ENCODE measurements at regions not wholly inside any gene's neighbourhood (a gene's known extent, or its start where the extent isn't known, plus 50 kb on each side); places are given as distances from the start of the nearest gene placed in this dataset.

DNA sequence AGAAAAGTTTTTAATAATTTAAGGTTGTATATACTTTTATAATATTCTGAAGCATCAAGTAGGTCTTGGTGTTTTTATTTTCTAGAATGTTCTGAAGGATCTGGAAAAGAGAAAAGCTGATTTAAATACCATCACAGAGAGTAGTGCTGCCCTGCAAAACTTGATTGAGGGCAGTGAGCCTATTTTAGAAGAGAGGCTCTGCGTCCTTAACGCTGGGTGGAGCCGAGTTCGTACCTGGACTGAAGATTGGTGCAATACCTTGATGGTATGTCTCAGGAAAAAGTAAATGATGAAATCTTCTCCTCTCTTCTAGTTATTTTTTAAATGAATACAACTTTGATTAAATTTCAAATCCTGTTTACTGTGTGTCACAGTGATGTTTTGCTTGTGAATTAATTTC, 225.7 kb downstream of the UTRN start:
- H3K36me3 Mint-ChIP-seq, result peaks cover 49% of the 10 kb centered on the region
- no peak for ATAC-seq
- no peak overlapping the region for H3K4me3 Mint-ChIP-seq
- no peaks in the 10 kb centered on the region for H3K4me1 Mint-ChIP-seq
- TF ChIP-seq, protein P1, sequence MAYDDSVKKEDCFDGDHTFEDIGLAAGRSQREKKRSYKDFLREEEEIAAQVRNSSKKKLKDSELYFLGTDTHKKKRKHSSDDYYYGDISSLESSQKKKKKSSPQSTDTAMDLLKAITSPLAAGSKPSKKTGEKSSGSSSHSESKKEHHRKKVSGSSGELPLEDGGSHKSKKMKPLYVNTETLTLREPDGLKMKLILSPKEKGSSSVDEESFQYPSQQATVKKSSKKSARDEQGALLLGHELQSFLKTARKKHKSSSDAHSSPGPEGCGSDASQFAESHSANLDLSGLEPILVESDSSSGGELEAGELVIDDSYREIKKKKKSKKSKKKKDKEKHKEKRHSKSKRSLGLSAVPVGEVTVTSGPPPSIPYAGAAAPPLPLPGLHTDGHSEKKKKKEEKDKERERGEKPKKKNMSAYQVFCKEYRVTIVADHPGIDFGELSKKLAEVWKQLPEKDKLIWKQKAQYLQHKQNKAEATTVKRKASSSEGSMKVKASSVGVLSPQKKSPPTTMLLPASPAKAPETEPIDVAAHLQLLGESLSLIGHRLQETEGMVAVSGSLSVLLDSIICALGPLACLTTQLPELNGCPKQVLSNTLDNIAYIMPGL (CRISPR knock-in tag; IDR thresholded peaks at IDR 0.05), result no peak
- no peak for TF ChIP-seq CREB1 (CRISPR knock-in tag; IDR thresholded peaks at IDR 0.05)
- TF ChIP-seq GTF2I (CRISPR knock-in tag; conservative IDR thresholded peaks at IDR 0.05), result no peak
- TF ChIP-seq, protein P2, sequence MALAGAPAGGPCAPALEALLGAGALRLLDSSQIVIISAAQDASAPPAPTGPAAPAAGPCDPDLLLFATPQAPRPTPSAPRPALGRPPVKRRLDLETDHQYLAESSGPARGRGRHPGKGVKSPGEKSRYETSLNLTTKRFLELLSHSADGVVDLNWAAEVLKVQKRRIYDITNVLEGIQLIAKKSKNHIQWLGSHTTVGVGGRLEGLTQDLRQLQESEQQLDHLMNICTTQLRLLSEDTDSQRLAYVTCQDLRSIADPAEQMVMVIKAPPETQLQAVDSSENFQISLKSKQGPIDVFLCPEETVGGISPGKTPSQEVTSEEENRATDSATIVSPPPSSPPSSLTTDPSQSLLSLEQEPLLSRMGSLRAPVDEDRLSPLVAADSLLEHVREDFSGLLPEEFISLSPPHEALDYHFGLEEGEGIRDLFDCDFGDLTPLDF (CRISPR knock-in tag; IDR thresholded peaks at IDR 0.05), result no peak
- no peak for TF ChIP-seq JUN (CRISPR knock-in tag; IDR thresholded peaks at IDR 0.05)
- TF ChIP-seq, protein P3, sequence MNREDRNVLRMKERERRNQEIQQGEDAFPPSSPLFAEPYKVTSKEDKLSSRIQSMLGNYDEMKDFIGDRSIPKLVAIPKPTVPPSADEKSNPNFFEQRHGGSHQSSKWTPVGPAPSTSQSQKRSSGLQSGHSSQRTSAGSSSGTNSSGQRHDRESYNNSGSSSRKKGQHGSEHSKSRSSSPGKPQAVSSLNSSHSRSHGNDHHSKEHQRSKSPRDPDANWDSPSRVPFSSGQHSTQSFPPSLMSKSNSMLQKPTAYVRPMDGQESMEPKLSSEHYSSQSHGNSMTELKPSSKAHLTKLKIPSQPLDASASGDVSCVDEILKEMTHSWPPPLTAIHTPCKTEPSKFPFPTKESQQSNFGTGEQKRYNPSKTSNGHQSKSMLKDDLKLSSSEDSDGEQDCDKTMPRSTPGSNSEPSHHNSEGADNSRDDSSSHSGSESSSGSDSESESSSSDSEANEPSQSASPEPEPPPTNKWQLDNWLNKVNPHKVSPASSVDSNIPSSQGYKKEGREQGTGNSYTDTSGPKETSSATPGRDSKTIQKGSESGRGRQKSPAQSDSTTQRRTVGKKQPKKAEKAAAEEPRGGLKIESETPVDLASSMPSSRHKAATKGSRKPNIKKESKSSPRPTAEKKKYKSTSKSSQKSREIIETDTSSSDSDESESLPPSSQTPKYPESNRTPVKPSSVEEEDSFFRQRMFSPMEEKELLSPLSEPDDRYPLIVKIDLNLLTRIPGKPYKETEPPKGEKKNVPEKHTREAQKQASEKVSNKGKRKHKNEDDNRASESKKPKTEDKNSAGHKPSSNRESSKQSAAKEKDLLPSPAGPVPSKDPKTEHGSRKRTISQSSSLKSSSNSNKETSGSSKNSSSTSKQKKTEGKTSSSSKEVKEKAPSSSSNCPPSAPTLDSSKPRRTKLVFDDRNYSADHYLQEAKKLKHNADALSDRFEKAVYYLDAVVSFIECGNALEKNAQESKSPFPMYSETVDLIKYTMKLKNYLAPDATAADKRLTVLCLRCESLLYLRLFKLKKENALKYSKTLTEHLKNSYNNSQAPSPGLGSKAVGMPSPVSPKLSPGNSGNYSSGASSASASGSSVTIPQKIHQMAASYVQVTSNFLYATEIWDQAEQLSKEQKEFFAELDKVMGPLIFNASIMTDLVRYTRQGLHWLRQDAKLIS (CRISPR knock-in tag; IDR thresholded peaks at IDR 0.05; ENCODE audit: borderline replicate concordance), result no peak
- TF ChIP-seq, protein P4, sequence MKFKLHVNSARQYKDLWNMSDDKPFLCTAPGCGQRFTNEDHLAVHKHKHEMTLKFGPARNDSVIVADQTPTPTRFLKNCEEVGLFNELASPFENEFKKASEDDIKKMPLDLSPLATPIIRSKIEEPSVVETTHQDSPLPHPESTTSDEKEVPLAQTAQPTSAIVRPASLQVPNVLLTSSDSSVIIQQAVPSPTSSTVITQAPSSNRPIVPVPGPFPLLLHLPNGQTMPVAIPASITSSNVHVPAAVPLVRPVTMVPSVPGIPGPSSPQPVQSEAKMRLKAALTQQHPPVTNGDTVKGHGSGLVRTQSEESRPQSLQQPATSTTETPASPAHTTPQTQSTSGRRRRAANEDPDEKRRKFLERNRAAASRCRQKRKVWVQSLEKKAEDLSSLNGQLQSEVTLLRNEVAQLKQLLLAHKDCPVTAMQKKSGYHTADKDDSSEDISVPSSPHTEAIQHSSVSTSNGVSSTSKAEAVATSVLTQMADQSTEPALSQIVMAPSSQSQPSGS (CRISPR knock-in tag; IDR thresholded peaks at IDR 0.05; ENCODE audit: borderline replicate concordance, low read depth), result no peak
- TF ChIP-seq, protein P5, sequence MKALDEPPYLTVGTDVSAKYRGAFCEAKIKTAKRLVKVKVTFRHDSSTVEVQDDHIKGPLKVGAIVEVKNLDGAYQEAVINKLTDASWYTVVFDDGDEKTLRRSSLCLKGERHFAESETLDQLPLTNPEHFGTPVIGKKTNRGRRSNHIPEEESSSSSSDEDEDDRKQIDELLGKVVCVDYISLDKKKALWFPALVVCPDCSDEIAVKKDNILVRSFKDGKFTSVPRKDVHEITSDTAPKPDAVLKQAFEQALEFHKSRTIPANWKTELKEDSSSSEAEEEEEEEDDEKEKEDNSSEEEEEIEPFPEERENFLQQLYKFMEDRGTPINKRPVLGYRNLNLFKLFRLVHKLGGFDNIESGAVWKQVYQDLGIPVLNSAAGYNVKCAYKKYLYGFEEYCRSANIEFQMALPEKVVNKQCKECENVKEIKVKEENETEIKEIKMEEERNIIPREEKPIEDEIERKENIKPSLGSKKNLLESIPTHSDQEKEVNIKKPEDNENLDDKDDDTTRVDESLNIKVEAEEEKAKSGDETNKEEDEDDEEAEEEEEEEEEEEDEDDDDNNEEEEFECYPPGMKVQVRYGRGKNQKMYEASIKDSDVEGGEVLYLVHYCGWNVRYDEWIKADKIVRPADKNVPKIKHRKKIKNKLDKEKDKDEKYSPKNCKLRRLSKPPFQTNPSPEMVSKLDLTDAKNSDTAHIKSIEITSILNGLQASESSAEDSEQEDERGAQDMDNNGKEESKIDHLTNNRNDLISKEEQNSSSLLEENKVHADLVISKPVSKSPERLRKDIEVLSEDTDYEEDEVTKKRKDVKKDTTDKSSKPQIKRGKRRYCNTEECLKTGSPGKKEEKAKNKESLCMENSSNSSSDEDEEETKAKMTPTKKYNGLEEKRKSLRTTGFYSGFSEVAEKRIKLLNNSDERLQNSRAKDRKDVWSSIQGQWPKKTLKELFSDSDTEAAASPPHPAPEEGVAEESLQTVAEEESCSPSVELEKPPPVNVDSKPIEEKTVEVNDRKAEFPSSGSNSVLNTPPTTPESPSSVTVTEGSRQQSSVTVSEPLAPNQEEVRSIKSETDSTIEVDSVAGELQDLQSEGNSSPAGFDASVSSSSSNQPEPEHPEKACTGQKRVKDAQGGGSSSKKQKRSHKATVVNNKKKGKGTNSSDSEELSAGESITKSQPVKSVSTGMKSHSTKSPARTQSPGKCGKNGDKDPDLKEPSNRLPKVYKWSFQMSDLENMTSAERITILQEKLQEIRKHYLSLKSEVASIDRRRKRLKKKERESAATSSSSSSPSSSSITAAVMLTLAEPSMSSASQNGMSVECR (CRISPR knock-in tag; IDR thresholded peaks at IDR 0.05; ENCODE audit: borderline replicate concordance), result no peak
- TF ChIP-seq JAZF1 (CRISPR knock-in tag; IDR thresholded peaks at IDR 0.05), result no peak
- no peak for TF ChIP-seq IRF2 (CRISPR knock-in tag; IDR thresholded peaks at IDR 0.05; ENCODE audit: borderline replicate concordance, low read depth)
- no peak for DNase-seq (ENCODE audit: low spot score)
- peaks cover 16% of the 10 kb centered on the region for H3K9me3 Mint-ChIP-seq
- CTCF ChIA-PET, result interaction anchor here (0.5 kb wide), 1 partner anchor 355 kb away, joined by 5 read pairs; no protein-coding TSS in a partner anchor
- H3K27me3 Mint-ChIP-seq (ENCODE audit: low read depth), result no peaks in the 10 kb centered on the region
- no peak overlapping the region for H3K27ac Mint-ChIP-seq
- POLR2A ChIA-PET, result no interaction called here

DNA sequence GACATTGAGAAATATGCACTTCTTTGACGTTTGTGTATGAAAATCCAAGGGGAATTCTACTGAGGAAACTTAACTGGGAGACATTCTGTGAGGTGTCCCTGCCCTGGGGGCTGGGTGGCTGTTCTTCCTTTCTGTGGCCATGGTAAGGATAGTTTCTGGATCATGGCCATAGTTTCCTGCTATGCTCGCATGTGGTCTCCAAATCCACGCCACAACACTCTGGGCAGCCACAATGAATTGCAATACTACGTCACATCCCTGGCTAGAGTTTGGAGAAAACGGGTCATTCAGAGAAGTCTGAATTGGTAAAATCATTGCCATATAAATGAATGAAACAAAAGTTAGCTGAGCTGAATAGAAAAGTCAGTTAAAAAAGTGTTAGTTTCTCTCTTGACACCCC, 230.6 kb downstream of the UTRN start:
- H3K4me1 Mint-ChIP-seq, result no peaks in the 10 kb centered on the region
- DNase-seq (ENCODE audit: low spot score) (no peak), ATAC-seq (no peak)
- H3K27me3 Mint-ChIP-seq (ENCODE audit: low read depth), result no peaks in the 10 kb centered on the region
- H3K4me3 Mint-ChIP-seq, result no peak overlapping the region
- CTCF ChIA-PET, result no interaction called here
- POLR2A ChIA-PET, result no interaction called here
- peaks cover 27% of the 10 kb centered on the region for H3K36me3 Mint-ChIP-seq
- H3K27ac Mint-ChIP-seq, result no peak overlapping the region
- H3K9me3 Mint-ChIP-seq, result 0 out of 2 replicates have a peak, but pooled peaks cover 3% of the 10 kb centered on the region
- no peak for TF ChIP-seq FOXJ3 (CRISPR knock-in tag; IDR thresholded peaks at IDR 0.05; ENCODE audit: borderline replicate concordance)
- TF ChIP-seq, protein P6, sequence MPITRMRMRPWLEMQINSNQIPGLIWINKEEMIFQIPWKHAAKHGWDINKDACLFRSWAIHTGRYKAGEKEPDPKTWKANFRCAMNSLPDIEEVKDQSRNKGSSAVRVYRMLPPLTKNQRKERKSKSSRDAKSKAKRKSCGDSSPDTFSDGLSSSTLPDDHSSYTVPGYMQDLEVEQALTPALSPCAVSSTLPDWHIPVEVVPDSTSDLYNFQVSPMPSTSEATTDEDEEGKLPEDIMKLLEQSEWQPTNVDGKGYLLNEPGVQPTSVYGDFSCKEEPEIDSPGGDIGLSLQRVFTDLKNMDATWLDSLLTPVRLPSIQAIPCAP (CRISPR knock-in tag; IDR thresholded peaks at IDR 0.05), result no peak
- TF ChIP-seq ZNF121 (CRISPR knock-in tag; IDR thresholded peaks at IDR 0.05), result no peak
- TF ChIP-seq, protein P7, sequence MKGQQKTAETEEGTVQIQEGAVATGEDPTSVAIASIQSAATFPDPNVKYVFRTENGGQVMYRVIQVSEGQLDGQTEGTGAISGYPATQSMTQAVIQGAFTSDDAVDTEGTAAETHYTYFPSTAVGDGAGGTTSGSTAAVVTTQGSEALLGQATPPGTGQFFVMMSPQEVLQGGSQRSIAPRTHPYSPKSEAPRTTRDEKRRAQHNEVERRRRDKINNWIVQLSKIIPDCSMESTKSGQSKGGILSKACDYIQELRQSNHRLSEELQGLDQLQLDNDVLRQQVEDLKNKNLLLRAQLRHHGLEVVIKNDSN (CRISPR knock-in tag; IDR thresholded peaks at IDR 0.05), result no peak
- no peak for TF ChIP-seq IRF2 (CRISPR knock-in tag; IDR thresholded peaks at IDR 0.05; ENCODE audit: borderline replicate concordance, low read depth)
- no peak for TF ChIP-seq JAZF1 (CRISPR knock-in tag; IDR thresholded peaks at IDR 0.05)
- TF ChIP-seq, protein P8, sequence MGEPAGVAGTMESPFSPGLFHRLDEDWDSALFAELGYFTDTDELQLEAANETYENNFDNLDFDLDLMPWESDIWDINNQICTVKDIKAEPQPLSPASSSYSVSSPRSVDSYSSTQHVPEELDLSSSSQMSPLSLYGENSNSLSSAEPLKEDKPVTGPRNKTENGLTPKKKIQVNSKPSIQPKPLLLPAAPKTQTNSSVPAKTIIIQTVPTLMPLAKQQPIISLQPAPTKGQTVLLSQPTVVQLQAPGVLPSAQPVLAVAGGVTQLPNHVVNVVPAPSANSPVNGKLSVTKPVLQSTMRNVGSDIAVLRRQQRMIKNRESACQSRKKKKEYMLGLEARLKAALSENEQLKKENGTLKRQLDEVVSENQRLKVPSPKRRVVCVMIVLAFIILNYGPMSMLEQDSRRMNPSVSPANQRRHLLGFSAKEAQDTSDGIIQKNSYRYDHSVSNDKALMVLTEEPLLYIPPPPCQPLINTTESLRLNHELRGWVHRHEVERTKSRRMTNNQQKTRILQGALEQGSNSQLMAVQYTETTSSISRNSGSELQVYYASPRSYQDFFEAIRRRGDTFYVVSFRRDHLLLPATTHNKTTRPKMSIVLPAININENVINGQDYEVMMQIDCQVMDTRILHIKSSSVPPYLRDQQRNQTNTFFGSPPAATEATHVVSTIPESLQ (CRISPR knock-in tag; IDR thresholded peaks at IDR 0.05), result no peak
- TF ChIP-seq ATF1 (CRISPR knock-in tag; IDR thresholded peaks at IDR 0.05), result no peak
- no peak for TF ChIP-seq ZNF317 (CRISPR knock-in tag; IDR thresholded peaks at IDR 0.05; ENCODE audit: borderline replicate concordance, low read depth)

All from WTC11 (cell line).